Stimulated activated CD4-positive, alpha-beta T cell treated with anti-CD3 and anti-CD28 coated beads, Interleukin-12 subunit alpha, Interleukin-12 subunit beta, amount 100 ng/mL, for 4 hours (primary cell): ENCODE measurements at regions not wholly inside any gene's neighbourhood (a gene's known extent, or its start where the extent isn't known, plus 50 kb on each side); places are given as distances from the start of the nearest gene placed in this dataset.
"Not testable (repeated sequence)": the region's sequence is repeated elsewhere in the genome, so short reads cannot be mapped to it uniquely, and the experiment has no call there.

Experiments used
- DNase-seq: peaks from one replicate; pipeline ENCODE4 v3.0.0-alpha.2; 2020

GRCh38 chr6:5836597-5836996 lies 170.1 kb downstream of the NRN1 start:
- not testable (repeated sequence) for DNase-seq

GRCh38 chr6:5833120-5833519 lies 173.6 kb downstream of the NRN1 start:
- no peak for DNase-seq

GRCh38 chr6:5832668-5833067 lies 174.1 kb downstream of the NRN1 start:
- no peak for DNase-seq

- DNase-seq: peak; percentile 19
Measured at GRCh38 chr6:5831219-5831862, 175.4 kb downstream of the NRN1 start.

GRCh38 chr6:5828296-5828695 lies 178.4 kb downstream of the NRN1 start:
- no peak for DNase-seq

- DNase-seq: no peak
Measured at GRCh38 chr6:5827056-5827904, 179.4 kb downstream of the NRN1 start.

- not testable (repeated sequence) for DNase-seq
Measured at GRCh38 chr6:5824382-5824983, 182.2 kb downstream of the NRN1 start.
